Activated T-cell treated with anti-CD3 and anti-CD28 coated beads, Interleukin-2, amount 50 U/mL, for 48 hours (primary cell): ENCODE measurements at regions not wholly inside any gene's neighbourhood (a gene's known extent, or its start where the extent isn't known, plus 50 kb on each side); places are given as distances from the start of the nearest gene placed in this dataset.
"Not testable (repeated sequence)": the region's sequence is repeated elsewhere in the genome, so short reads cannot be mapped to it uniquely, and the experiment has no call there.

ENCODE experiments used
- DNase-seq, 2 experiments: peaks; one replicate each; pipeline ENCODE4 v3.0.0-alpha.2; 2020

DNA sequence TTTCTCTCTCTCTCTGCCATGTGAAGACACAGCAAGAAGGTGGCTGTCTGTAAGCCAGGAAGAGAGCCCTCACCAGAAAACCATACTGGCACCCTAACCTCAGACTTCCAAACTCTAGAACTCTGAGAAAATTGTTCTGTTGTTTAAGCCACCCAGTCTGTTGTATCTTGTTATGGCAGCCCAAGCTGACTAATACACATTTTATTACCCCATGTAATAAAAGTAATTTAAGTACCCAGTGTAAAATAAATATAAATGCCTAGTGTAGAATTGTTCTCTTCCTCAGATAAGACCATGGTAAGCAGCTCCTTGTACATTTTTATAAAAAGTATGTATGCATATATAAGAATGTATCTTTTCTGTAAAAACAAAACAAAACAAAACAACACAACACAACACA is 119.7 kb downstream of the DTL start:
- DNase-seq, result no peak

DNA sequence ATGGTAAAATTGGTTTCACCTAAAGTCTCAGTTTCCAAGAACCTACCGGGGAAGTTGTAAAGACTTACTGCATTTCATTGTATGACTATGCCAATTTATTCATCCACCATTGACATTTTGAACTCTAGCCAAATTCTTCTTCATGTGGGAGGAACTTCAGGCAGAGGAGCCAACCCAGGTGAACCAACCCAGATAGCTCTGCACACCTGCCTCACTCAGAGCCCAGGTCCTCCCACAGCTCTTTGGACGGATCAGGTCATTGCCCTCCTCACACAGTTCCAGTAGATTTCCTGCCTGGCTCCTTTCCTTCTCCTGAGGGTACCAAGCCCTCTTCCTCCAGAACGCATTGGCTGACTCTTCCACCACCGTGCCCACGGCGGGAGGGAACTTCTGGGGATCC is 121.7 kb downstream of the DTL start:
- DNase-seq, result no peak

DNA sequence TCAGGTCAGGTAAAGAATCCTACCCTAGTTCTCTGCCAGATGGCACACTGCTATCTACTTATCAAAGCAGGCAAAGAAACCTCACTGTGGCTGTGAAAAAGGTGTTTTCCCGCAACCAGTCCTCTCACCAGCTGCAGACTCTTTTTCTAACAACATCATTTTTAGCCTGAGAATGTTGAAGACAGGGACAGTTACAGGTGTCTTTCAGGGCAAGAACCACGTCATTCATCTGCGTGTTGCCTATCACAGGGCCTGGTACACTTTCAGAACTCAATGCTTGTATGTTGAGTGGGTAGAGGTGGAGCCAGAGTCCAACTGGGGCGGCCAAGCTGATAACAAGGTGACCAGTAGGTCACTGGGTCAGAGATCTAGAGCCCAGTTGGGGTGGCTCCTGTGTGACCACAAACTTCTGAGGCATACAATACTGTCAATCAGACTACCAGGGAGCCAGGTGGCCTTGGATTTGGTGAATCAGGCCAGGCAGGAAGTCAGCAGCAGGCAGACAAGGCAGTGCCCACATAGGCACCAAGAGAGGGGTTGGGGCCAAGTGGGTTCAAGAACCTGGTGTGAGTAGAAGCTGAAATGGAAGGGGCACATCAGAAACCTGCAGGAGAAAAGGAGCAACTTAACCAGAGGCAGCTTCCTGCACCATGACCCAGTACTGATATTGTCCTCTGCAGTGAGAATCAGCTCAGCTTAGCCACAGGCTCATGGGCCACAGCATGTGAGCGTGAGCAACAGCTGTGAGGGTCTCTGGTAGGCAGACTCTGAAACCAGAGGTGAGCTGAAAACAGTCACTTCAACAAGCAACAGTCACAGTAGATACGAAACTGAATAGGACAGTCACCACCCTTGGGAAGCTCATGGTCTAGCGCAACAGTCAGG is 123.6 kb downstream of the DTL start:
- no peak for DNase-seq

DNA sequence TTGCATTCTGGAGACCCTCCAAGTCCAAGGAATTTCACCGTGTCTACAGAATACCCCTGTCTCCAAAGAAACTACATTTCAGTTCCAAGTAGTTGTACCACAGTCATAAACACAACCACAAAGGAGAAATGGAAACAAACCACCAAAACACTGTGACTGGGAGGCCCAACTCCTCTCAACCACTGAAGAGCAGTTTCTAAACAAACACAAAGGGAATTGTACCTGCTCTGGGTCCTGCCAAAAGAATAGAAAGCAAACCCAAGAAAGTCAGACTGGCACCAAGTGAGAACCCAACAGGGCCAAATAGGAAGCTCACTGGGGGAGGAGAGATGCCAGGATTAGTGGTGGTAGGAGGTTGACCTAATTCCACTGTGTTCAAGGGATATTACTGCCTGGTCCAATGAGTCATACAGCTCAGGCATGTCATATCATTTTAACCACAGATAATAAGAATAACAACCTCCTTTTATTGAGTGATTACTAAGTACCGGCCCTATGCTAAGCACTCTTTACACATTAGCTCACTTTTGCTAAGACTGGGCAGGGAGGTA is 123.9 kb upstream of the PPP2R5A start:
- peak; percentile 35 to 37 for DNase-seq

DNA sequence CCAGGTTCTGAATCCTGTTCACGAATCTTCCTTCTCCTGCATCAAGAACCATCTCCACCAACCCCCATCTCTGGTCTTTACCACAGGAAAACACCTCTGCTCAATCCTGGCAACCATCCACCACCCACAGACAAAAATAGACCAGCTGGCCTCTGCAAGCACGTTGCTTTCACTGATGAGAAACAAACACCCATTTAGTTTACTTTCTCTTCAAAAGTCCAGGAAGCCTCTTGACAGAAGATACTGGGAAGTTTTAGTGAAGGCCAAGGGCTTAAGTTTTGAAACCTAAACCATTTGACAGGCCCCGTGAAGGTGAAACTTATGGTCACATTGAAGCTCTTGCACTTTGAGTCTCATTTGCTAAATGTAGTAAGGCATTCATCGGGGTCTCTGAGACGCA is 122.6 kb upstream of the PPP2R5A start:
- DNase-seq, result peak in 1 of 2 experiments; percentile 27

DNA sequence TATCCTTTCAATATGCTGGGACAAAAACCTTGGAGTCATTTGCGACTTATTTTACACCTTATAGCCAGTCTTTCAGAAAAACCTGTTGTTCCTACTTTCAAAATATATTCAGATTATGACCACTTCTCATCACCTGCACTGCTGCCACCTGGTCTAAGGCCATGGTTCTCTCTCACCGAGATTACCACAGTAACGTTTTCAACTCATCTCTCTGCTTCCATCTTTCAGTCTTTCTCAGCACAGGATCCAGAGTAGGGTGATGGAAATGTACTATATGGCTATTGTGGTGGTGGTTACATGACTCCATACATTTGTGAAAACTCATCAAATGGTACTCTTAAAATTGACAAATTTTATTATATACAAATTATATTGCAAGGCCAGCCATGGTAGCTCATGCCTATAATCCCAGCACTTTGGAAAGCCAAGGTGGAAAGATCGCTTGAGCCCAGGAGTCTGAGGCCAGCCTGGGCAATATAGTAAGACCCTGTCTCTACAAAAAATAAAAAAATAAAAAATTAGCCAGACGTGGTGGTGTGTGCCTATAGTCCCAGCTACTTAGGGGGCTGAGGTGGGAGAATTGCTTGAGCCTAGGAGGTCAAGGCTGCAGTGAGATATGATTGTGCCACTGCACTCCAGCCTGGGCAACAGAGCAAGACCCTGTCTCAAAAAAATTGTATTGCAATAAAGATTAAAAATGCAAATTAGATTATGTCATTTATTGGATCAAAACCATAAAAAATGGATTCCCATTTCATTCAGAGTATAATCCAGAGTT is 120.9 kb upstream of the PPP2R5A start:
- no peak for DNase-seq

DNA sequence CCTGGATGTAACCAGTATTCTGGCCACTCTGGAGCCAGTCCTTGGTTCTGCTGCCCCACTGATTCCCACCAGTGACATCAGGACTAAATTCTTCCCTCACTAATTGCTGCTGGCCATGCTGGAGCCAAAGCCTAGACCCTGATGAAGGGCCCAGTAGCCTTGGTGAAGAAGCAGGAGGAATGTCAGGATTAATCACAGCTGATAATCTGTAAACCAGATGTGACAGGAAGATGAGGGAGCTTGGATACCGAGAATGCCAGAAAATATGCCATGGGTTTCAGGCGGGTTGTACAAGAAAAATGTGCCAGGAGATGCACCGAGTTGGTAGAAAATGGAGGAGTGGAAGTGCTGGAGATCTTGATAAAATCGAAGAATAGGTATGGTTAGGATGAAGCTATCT is 119.0 kb upstream of the PPP2R5A start:
- DNase-seq, result no peak

DNA sequence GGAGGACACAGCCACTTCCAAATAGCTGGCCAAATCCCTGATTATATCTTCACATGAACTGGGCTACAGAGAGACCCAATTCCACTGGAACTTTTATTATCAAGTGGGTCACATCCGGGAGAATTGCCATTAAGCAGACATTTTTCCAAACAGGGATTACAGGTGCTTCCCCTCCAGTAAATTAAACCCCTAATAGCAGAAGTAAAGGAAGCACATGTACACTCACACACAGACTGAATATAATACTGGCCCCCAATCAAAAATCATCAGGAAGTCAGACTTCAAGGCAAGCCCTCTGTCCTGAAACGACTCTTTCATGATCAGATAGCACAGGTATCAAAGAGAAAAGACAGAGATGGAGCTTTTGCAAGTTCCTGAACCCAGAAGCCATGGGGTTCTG is 118.6 kb upstream of the PPP2R5A start:
- no peak for DNase-seq

DNA sequence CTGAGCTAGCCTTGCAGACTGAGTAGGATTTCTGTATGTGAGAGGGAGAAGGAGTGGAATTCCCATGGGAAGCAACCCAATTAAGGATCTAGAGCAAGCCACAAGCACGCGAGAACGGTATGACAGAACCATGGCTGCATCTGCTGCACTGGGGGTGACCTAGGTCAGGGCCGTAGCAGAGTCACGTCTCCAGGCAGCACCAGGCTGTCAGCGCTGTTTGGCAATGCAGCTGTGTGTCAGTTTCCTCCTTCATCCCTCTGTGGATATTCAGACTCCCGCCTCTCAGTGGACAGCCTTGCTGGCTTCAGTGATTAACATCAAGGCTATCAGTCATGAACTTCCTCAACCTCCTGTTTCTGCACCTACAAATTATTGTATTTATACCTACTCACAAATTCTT is 118.1 kb upstream of the PPP2R5A start:
- DNase-seq, result no peak

DNA sequence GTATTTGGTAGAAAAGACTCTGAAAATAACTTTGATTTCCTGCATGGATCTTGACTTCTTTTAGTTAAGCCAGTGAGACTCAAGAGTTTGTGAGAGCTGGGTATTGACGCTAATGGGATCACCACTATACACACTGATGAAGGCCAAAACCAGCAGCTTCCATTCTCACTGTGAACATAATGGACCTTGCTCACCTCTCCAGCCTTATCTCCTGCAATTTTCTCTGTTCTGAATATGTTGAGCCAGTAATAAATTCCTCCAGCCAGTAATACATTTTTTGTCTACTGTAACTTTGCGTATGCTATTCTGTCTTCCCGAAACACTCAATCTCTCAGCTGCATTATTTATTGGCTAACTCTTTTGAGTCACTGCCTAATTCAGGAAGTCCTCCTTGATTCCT is 111.6 kb upstream of the PPP2R5A start:
- no peak for DNase-seq

DNA sequence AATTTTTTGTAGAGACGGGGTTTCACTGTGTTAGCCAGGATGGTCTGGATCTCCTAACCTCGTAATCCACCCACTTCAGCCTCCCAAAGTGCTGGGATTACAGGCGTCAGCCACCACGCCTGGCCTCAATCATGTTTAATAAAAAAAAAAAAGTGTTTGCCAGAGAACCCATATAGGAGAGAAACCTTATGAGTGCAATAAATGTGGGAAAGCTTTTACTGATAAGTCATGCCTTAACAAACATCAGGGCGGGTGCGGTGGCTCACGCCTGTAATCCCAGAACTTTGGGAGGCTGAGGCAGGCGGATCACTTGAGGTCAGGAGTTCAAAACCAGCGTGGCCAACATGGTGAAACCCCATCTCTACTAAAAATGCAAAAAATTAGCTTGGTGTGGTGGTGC is 110.9 kb upstream of the PPP2R5A start:
- not testable (repeated sequence) for DNase-seq

DNA sequence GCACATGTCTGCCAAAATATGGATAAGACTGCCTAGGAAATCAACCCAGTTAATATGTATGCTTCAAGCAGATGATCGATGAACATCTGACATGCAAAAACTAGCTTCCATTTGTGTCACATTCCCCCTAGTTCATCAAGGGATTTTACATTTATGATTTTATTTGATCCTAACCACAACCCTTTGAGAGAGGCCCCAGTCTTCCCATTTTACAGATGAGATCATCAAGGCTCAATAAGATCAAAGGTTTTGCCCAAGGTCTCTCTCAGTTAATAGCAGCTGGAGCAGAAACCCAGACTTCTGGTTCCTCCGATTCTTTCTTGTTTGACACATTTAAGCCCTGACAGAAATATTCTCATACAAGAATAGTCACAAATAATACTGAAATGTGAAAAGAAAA is 107.7 kb upstream of the PPP2R5A start:
- DNase-seq, result no peak

DNA sequence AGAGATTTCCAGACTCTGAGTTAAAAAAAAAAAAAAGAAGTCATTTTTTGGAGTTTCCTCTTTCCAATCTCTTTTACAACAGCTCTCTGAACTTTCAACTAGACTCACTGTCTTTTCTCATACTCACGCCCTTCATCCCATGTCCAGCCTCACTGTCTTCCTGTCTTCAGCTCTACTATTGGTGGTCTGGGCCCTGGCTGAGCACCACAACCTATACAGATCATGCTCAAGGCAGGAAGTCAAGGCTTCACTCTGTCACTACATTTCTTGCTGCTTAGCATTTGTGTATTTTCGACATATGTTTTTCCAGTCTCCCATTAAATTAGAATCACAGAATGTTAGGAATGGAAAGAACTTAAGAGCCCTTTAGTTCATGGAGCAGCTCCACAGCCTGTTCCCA is 106.4 kb upstream of the PPP2R5A start:
- DNase-seq, result no peak

DNA sequence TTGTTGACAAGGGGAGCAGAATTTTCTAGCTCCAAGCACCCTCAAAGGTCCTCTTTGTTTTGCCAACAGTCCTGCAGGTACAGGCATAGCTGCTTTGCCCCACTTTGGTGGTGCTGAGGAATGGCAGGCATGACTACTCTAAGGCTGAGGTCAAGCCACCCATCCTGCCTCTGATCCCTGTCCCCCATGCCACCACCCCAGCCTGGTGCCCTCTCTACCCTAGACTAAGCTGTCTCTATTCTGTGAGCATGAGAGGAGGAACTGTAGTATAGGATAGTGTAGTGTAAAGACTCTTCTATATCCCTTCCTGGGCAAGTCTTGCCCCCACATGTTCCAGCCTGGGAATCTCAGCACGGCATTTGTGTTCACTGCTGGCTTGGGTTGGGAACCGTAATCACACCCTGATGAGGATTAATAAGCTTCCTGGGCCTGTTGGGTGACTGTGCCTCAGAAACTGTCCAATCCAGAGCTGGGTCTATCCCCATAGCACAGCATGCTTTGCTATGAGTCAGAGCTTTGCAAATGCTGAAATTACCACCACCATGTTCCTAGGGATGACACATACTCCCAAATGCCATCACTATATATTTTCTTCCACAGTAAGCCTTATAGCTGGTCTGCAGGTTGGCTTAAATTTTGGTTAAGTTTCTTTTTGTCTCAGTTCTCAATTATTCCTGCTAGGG is 105.7 kb upstream of the PPP2R5A start:
- no peak for DNase-seq

DNA sequence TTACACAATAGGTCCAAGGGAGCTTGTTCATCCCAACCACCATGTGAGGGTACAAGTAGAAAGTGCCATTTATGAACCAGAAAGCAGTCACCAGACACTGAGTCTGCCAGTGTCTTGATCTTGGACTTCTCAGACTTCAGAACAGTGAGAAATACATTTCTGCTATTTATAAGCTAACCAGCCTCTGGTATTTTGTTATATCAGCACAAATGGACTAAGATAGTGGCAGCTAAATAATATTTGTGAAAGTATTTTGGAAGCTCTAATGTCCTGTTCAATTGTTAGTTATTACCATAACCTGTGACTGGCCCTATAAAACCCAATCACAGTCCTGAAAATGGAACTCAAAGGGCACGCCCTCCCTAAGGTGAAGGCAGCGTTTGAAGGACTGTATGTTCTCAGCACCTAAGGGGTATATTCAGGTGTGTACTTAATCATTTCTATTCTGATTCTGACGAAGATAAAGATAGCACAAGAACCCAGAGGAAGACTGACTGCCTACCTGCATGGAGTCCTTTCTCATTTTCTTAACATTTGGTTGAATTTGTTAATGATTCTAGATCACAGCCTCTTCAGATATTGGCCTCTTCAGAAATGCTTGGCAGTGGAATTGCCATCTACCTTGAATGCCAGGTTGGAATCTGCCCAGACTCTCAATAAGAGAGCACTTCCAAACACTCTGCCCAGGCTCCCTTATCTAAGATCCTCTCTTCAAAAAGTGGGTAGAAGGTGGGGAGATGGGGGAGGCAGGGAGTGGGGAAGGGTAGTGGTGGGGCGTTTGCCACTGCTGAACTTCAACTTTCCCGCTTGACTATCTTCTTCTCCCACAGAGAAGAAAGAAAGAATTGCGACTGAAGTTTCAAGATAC is 104.0 kb upstream of the PPP2R5A start:
- DNase-seq, result no peak

DNA sequence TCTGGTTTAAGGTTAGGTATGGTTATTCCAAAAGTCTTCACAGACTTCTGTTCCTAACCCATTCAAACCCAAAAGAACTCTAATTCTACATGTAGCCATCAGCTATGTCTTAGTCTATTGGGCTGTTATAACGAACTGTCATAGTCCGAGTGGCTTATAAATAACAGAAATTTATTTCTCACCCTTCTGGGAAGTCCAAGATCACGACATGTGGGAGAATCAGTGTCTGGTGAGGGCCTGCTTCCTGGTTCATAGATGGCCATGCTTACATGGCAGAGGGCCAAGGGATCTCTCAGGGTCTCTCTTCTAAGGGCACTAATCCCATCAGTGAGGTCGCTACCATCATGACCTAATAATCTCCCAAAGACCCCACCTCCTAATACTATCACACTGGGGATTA is 103.0 kb upstream of the PPP2R5A start:
- no peak for DNase-seq

DNA sequence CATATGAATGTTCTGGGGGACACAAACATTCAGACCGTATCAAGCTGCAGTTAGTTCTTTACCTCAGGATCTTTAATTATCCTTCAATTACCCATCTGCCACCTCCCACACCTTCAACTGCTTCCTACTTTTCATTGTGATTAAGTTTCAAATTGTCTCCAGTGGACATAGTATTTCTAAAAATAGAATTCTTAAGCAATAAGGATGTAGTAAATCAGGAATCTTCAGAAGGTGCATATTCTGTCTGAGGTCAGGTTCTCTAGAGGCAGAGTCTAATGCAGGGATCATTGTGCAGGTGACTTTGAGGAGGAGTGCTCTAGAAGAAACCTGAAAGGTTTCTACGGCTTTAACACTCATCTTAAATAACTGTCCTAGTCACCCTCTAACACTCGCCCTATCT is 102.6 kb upstream of the PPP2R5A start:
- no peak for DNase-seq

DNA sequence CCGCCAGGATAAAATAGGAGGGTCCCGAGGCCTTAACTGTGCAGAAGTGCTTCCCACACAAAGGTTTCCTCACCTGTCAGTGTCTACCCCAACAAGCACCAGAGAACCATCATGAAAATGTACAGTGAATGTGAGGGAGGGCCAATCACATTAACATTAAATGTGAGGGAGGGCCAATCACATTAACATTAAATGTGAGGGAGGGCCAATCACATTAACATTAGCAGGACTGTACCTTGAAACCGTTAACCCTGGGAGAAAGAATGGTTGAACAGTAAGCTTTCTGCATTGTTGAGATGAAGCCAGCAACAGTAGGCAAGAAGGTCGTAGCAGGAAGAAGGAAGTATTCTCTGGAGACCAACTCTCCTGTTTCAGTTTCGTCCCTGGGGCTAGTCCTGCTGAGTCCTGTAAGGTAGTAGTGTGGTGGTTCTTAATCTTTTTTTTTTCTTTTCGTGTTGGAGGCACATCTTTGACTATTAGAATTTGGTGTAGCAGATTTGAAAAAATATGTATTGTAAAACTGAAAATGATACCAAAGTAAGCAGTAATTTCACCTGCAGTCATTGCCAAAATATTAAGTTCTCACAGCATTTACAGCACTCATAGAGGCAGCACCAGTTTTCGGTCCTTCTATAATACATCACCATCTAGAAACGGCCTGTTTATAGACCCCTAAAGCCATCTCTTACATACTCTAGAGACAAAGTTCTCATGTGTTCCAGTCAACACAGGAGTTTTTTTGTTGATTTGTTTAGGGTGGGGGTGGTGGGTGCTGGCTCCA is 98.6 kb upstream of the PPP2R5A start:
- DNase-seq, result no peak

DNA sequence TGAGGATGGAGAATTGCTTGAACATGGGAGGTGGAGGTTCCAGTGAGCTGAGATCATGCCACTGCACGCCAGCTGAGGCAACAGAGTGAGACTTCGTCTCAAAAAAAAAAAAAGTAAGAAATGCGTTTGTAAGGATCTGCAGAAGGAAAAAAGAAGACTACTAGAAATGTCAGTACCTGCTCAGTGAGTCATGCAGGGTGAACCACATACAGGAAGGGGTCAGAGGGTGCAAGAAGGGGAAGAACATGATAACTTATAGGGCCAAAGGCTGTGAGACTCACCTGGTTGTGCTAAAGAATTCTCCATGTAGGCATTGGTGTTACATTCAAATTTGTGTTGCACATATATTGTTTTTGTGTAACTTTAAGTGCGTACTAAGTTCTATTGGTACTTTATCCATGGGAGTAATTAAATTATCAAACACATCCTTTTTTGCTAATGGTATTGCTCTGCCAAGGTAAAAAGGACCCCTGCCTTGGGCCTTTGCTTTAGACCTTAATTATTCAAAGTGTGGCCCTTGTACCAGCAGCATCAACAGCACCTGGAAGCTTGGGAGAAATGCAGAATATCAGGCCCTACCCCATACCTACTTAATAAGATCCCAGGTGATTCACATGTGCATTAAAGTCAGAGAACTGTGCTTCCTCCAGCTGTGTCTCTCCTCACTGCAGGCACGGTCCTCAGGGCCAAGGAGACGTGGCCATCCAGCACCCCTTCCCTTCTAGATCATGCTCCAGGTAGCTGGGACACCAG is 96.4 kb upstream of the PPP2R5A start:
- no peak for DNase-seq

DNA sequence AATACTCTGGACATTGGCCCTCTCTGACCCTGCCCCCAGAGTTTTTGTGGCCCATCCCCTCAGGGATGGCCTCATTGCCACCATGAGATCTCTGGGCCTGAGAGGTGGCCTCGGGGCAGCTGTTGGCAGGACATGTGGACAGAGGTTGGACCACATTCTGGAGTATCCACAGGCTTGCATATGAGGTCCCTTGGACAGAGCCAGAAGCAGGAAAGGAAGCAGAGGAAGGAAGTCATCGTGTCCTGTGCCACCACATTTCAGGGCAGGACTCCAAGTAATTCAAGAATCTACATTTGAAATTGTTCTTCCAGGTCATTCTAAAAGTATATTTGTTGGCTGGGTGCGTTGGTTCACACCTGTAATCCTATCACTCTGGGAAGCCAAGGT is 95.9 kb upstream of the PPP2R5A start:
- no peak for DNase-seq

DNA sequence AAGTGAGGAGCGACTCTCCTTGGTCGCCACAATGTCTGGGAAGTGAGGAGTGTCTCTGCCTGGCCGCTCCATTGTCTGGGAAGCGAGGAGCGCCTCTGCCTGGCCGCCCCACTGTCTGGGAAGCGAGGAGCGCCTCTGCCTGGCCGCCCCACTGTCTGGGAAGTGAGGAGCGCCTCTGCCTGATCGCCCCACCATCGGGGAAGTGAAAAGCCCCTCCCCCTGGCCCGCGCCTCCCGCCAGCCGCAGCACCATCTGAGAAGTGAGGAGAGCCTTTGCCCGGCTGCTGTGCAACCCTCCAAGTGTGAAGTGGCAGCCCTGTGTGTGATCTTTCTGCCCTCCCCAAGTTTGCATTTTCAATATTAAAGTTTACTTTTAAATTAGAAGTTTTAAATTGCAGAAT is 95.0 kb upstream of the PPP2R5A start:
- DNase-seq, result no peak
